Panc1 (cell line): ENCODE measurements at regions not wholly inside any gene's neighbourhood (a gene's known extent, or its start where the extent isn't known, plus 50 kb on each side); places are given as distances from the start of the nearest gene placed in this dataset.

ENCODE experiments used
- ATAC-seq: fragments of 200-7000 bp; cut with Tn5 transposase; 2 replicates; pipeline ENCODE4 v1.9.1; 2020; ENCODE audit warnings: mild to moderate bottlenecking, moderate library complexity
- BruUV-seq: library from RNA; stranded (reverse); fragments of 400-500 nt; replicated peaks from 2 replicates; lab custom pipeline; 2021; lab: Mats Ljungman, UMichigan
- CTCF ChIA-PET: fragments of 300-600 bp; sonication (Branson Sonifier 250); formaldehyde crosslinking; loops from one replicate; lab custom pipeline; 2022; ENCODE audit warnings: antibody characterized with exemption; lab: Charles Lee
- POLR2A ChIA-PET: fragments of 300-600 bp; sonication (Branson Sonifier 250); formaldehyde crosslinking; loops from one replicate; lab custom pipeline; 2022; ENCODE audit warnings: antibody characterized with exemption; lab: Charles Lee
- DNase-seq: peaks from one replicate; pipeline ENCODE4 v3.0.0-alpha.2; 2010; ENCODE audit warnings: low read depth, low spot score
- H3K27ac ChIP-seq: 2 replicates; pipeline ENCODE4 v1.5.1; 2011; ENCODE audit warnings: mild to moderate bottlenecking, low read length, inconsistent platforms
- H3K27me3 ChIP-seq: fragments of 200-500 bp; sonication (Bioruptor generic); 2 replicates; pipeline ENCODE4 v1.6.0; 2014; ENCODE audit warnings: low read length, inconsistent platforms; ENCODE audit not compliant: control insufficient read depth, insufficient read depth
- H3K36me3 ChIP-seq: fragments of 200-500 bp; sonication (Bioruptor generic); 2 replicates; pipeline ENCODE4 v1.5.1; 2014; ENCODE audit warnings: inconsistent platforms, mild to moderate bottlenecking, low read length, moderate library complexity; ENCODE audit not compliant: control insufficient read depth, insufficient read depth
- H3K4me1 ChIP-seq: 2 replicates; pipeline ENCODE4 v1.5.1; 2011; ENCODE audit warnings: inconsistent platforms, mild to moderate bottlenecking, low read length, moderate library complexity; ENCODE audit not compliant: control insufficient read depth, insufficient read depth
- H3K4me3 ChIP-seq, 2 experiments: 2 replicates each; pipeline ENCODE4 v1.5.1; 2011 to 2012; ENCODE audit warnings: low read depth in 2 of 2, low read length in 2 of 2, mild to moderate bottlenecking in 2 of 2, inconsistent platforms in 1 of 2, moderate library complexity in 1 of 2
- H3K9me3 ChIP-seq: fragments of 200-500 bp; sonication (Bioruptor generic); 2 replicates; pipeline ENCODE4 v1.5.1; 2014; ENCODE audit warnings: low read depth, mild to moderate bottlenecking, inconsistent platforms, low read length, moderate library complexity; ENCODE audit not compliant: control insufficient read depth, insufficient read depth
- CTCF ChIP-seq: fragments of 450-650 bp; IDR thresholded peaks from 2 replicates; pipeline ENCODE4 v1.5.1; 2017; ENCODE audit warnings: mild to moderate bottlenecking
- POLR2AphosphoS5 ChIP-seq: IDR thresholded peaks from 2 replicates; pipeline ENCODE4 v1.6.1; 2012; ENCODE audit warnings: mild to moderate bottlenecking, low read depth, low read length, moderate library complexity
- REST ChIP-seq, 2 experiments: IDR thresholded peaks; 2 replicates each; pipeline ENCODE4 v1.6.1; 2011 to 2012; ENCODE audit warnings: low read depth in 2 of 2, control low read depth in 1 of 2, low read length in 1 of 2, mild to moderate bottlenecking in 1 of 2, moderate library complexity in 1 of 2; ENCODE audit not compliant: insufficient read depth in 1 of 2
- SIN3A ChIP-seq: IDR thresholded peaks from 2 replicates; pipeline ENCODE4 v1.6.1; 2012; ENCODE audit warnings: low read depth, mild to moderate bottlenecking, low read length, moderate library complexity, borderline replicate concordance; ENCODE audit not compliant: insufficient read depth
- TCF7L2 ChIP-seq: IDR thresholded peaks from 2 replicates; pipeline ENCODE4 v1.6.1; 2011; ENCODE audit warnings: mild to moderate bottlenecking, low read depth, low read length, inconsistent platforms
- in situ Hi-C: cut with HindIII; loops from 2 replicates; pipeline ENCODE4 v1.10.0; 2016; ENCODE audit warnings: low sequenced_read_pairs, low pct_unique_long_range_greater_than_20kb
- intact Hi-C: fragments of 100-400 bp; cut with micrococcal nuclease; formaldehyde crosslinking; loops from one replicate; pipeline ENCODE4 v1.10.0; 2022; ENCODE audit not compliant: unreplicated experiment

GRCh38 chr16:5364186-5364585 lies 266.6 kb upstream of the EEF2KMT start:
- BruUV-seq = no TSS peak
- ChIA-PET CTCF (no interaction called here), POLR2A (no interaction called here)
- Histone ChIP-seq H3K4me3 (no peak overlapping the region), H3K27ac (no peak overlapping the region), H3K9me3 (no peaks in the 10 kb centered on the region), H3K36me3 (no peaks in the 10 kb centered on the region), H3K27me3 (peaks cover 6% of the 10 kb centered on the region; the same call in 1 of the 2 replicates), H3K4me1 (no peaks in the 10 kb centered on the region)
- intact Hi-C loops (no loop called here), in situ Hi-C loops (no loop called here)
- TF ChIP-seq TCF7L2 (no peak), CTCF (no peak), POLR2AphosphoS5 (no peak), SIN3A (no peak), REST (IDR thresholded peaks at IDR 0.05; ENCODE audit: insufficient read depth in 1 of 2, low read depth in 2 of 2, low read length in 1 of 2) (no peak)
- ATAC-seq (no peak), DNase-seq (no peak)

- peaks cover 6% of the 10 kb centered on the region; the same call in 1 of the 2 replicates for H3K27me3 ChIP-seq
- H3K36me3 ChIP-seq = no peaks in the 10 kb centered on the region
- no peak for TF ChIP-seq CTCF
- TF ChIP-seq POLR2AphosphoS5 = no peak
- TF ChIP-seq REST (IDR thresholded peaks at IDR 0.05; ENCODE audit: insufficient read depth in 1 of 2, low read depth in 2 of 2, low read length in 1 of 2) = no peak
- TF ChIP-seq TCF7L2 = no peak
- TF ChIP-seq SIN3A = no peak
- DNase-seq (no peak), ATAC-seq (no peak)
- no peak overlapping the region for H3K27ac ChIP-seq
- BruUV-seq = no TSS peak
- ChIA-PET CTCF (no interaction called here), POLR2A (no interaction called here)
- no peaks in the 10 kb centered on the region for H3K9me3 ChIP-seq
- no peak overlapping the region for H3K4me3 ChIP-seq
- in situ Hi-C loops (no loop called here), intact Hi-C loops (no loop called here)
- H3K4me1 ChIP-seq = no peaks in the 10 kb centered on the region
These were observed 263.7 kb upstream of the EEF2KMT start for GRCh38 chr16:5361322-5361721.
